Mesodermal cell (in vitro differentiated cells): ENCODE measurements at regions not wholly inside any gene's neighbourhood (a gene's known extent, or its start where the extent isn't known, plus 50 kb on each side); places are given as distances from the start of the nearest gene placed in this dataset.

ENCODE experiments used
- H3K27ac ChIP-seq: 2 replicates; pipeline ENCODE4 v1.7.0; 2013; ENCODE audit warnings: mild to moderate bottlenecking, low read depth, low read length, moderate library complexity; ENCODE audit not compliant: severe bottlenecking
- H3K36me3 ChIP-seq: 2 replicates; pipeline ENCODE4 v1.7.1; 2013; ENCODE audit warnings: mild to moderate bottlenecking, low read length, moderate library complexity; ENCODE audit not compliant: control insufficient read depth, insufficient read depth
- H3K4me1 ChIP-seq: one replicate; pipeline ENCODE4 v1.7.1; 2013; ENCODE audit warnings: mild to moderate bottlenecking, low read length; ENCODE audit not compliant: insufficient read depth, control insufficient read depth, poor library complexity, severe bottlenecking
- H3K4me3 ChIP-seq: 2 replicates; pipeline ENCODE4 v1.7.0; 2013; ENCODE audit warnings: low read length, control low read depth, mild to moderate bottlenecking; ENCODE audit not compliant: insufficient read depth, poor library complexity, severe bottlenecking; ENCODE audit errors: extremely low read depth
- H3K9me3 ChIP-seq: 2 replicates; pipeline ENCODE4 v1.7.1; 2013; ENCODE audit warnings: mild to moderate bottlenecking, low read length, moderate library complexity; ENCODE audit not compliant: control insufficient read depth
- WGBS, 2 experiments: methylation state at CpG; one replicate each; pipeline ENCODE4 v1.1.5; 2013; ENCODE audit warnings: missing lambda C conversion rate in 2 of 2; ENCODE audit not compliant: insufficient coverage in 2 of 2; 5-methylcytosine and 5-hydroxymethylcytosine counted together

DNA sequence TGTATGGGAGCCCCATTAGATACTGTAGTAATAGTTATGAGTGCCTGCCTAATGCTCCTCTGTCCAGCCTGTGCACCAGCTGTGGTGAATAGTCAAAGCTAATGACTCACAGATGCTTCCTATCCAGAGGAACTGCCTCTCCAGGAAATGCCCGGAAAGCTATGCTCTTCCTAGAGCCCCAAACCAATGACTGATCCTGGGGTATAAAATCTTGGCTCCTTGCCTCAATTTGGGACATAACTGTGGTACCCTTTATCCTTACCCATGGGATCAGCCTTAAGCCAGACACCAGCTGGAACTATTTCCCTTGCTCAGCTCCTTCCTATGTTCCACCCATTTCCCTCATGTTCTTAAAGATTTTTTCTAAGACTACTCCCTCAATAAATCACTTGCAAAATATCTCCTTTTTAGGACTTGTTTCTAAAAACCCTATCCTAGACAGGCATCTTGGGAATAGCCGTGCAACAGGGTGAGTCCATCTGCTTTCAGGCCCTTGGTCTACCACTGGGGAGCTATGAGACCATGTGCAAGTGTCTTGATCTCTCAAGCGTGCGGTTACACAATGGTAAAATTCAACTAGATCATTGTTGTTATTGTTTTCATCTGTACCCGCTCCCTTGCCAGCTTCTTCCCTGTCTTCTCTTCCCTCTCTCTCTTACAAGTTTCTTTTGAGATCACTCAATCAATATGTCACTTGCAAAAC is 283.7 kb downstream of the BTBD3 start:
- 88 to 93% methylated on average over 2 of the region's 5 CpGs for WGBS, 2 experiments

GRCh38 chr20:12203399-12203798 is 285.7 kb downstream of the BTBD3 start:
- Histone ChIP-seq H3K27ac (no peak overlapping the region), H3K4me3 (no peak overlapping the region), H3K9me3 (no peaks in the 10 kb centered on the region), H3K36me3 (no peaks in the 10 kb centered on the region), H3K4me1 (no peaks in the 10 kb centered on the region)

More for the DNA sequence above, 283.7 kb downstream of the BTBD3 start:
- Histone ChIP-seq H3K4me3 (no peak overlapping the region), H3K27ac (no peak overlapping the region), H3K9me3 (no peaks in the 10 kb centered on the region), H3K36me3 (no peaks in the 10 kb centered on the region), H3K4me1 (no peaks in the 10 kb centered on the region)

- no peaks in the 10 kb centered on the region for H3K36me3 ChIP-seq
- no CpG with 5 or more reads among the region's 1 CpG for WGBS, 2 experiments
- no peak overlapping the region for H3K4me3 ChIP-seq
- no peaks in the 10 kb centered on the region for H3K9me3 ChIP-seq
- H3K27ac ChIP-seq, result no peak overlapping the region
- H3K4me1 ChIP-seq, result no peaks in the 10 kb centered on the region
Observed at GRCh38 chr20:12203981-12204380, 286.3 kb downstream of the BTBD3 start.

GRCh38 chr20:12207875-12208274 is 290.2 kb downstream of the BTBD3 start:
- no peak overlapping the region for H3K27ac ChIP-seq
- H3K4me3 ChIP-seq, result no peak overlapping the region
- H3K4me1 ChIP-seq, result no peaks in the 10 kb centered on the region
- no peaks in the 10 kb centered on the region for H3K36me3 ChIP-seq
- WGBS, 2 experiments, result 33% methylated on average over 1 of the region's 1 CpG; no CpG with 5 or more reads in 1 of the 2 experiments
- H3K9me3 ChIP-seq, result no peaks in the 10 kb centered on the region

DNA sequence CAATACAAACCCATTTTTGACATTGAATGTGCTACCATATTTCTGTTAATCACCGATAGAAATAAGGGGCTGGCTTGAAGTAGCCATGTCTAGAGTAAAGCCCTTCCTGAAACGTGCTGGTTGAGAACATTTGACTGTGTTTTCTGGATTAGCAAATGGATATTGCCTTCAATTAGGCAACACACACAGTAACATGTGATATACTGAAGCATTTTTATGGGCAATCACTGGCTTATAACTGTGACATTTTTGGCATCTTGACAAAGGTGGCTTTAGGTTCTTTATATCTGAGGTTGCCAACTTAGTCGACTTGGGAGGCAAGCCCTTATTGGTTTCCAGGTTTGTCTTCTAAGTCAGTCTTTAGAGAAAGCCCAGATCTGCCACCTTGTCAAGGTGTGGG is 292.9 kb downstream of the BTBD3 start:
- no peaks in the 10 kb centered on the region for H3K4me1 ChIP-seq
- no peak overlapping the region for H3K27ac ChIP-seq
- H3K9me3 ChIP-seq, result no peaks in the 10 kb centered on the region
- H3K36me3 ChIP-seq, result no peaks in the 10 kb centered on the region
- 90 to 100% methylated on average over 1 to 3 of the region's 3 CpGs for WGBS, 2 experiments
- no peak overlapping the region for H3K4me3 ChIP-seq

- Histone ChIP-seq H3K4me3 (no peak overlapping the region), H3K36me3 (no peaks in the 10 kb centered on the region), H3K9me3 (no peaks in the 10 kb centered on the region), H3K4me1 (no peaks in the 10 kb centered on the region), H3K27ac (no peak overlapping the region)
- 94 to 100% methylated on average over 2 to 4 of the region's 4 CpGs for WGBS, 2 experiments
Observed at GRCh38 chr20:12211361-12211760, 293.7 kb downstream of the BTBD3 start.

DNA sequence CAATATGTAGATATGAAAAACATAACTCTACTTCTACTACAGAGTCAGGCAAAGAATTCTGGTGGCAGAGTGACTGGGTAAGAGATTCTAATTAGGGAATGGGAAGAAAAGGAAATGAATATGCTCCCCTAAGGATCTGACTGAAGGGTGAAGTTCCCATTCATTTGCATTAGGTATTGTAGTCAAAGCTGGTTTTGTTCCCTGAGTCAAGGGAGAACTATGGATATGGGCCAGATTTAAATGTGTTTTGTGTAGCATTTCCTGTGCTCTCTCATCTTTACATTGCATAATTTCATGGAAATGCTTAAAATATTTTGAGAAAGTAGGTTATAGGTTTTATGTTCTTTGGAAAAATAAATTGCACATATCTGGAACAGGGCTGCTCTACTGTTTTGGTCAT is 299.7 kb downstream of the BTBD3 start:
- Histone ChIP-seq H3K4me1 (no peaks in the 10 kb centered on the region), H3K27ac (no peak overlapping the region), H3K4me3 (no peak overlapping the region), H3K36me3 (no peaks in the 10 kb centered on the region), H3K9me3 (no peaks in the 10 kb centered on the region)

- WGBS, 2 experiments, result 100% methylated on average over 1 of the region's 2 CpGs; no CpG with 5 or more reads in 1 of the 2 experiments
- H3K36me3 ChIP-seq, result no peaks in the 10 kb centered on the region
- H3K9me3 ChIP-seq, result no peaks in the 10 kb centered on the region
- no peaks in the 10 kb centered on the region for H3K4me1 ChIP-seq
- H3K27ac ChIP-seq, result no peak overlapping the region
- H3K4me3 ChIP-seq, result no peak overlapping the region
Observed at GRCh38 chr20:12219798-12220197, 302.1 kb downstream of the BTBD3 start.

DNA sequence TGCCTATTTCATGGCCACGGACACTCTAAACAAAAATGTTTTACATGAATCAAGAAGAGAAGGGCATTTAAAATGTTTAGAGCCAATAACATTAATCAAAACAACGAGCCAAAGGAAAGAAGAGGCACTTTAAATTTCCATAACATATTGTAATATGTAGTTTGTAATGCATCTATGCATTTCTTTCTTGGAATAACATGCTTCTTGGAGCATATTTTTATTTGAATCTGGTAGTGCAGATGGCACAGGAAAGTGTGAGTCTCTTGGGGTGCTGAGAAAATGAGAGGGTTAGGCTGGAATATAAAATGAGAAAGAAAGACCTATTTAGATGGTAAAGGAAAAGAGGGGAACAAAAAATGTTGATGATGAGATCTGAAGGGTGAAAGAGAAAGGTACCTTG is 305.4 kb downstream of the BTBD3 start:
- H3K27ac ChIP-seq, result no peak overlapping the region
- H3K4me3 ChIP-seq, result no peak overlapping the region
- no peaks in the 10 kb centered on the region for H3K9me3 ChIP-seq
- H3K4me1 ChIP-seq, result no peaks in the 10 kb centered on the region
- no peaks in the 10 kb centered on the region for H3K36me3 ChIP-seq
- no CpG with 5 or more reads among the region's 2 CpGs for WGBS, 2 experiments

DNA sequence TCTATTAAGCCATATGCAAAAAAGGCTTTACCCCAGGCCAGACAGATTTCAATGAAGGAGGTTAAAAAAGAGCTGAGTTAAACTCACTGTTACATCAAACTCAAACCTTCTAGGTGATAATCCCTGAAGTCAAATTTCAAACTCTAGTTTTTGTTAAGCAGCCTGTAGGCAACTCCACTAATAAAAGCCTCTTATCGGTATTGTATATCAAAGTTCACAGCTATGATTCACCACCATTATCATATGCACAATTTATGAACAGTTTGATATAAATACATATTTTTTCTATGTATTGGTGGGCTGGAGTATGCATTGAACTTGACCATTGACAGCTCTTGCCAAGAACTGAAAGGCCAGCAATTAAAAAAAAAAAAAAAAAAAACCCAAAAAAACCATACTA is 308.2 kb downstream of the BTBD3 start:
- H3K9me3 ChIP-seq, result no peaks in the 10 kb centered on the region
- H3K36me3 ChIP-seq, result no peaks in the 10 kb centered on the region
- H3K4me1 ChIP-seq, result no peaks in the 10 kb centered on the region
- no peak overlapping the region for H3K27ac ChIP-seq
- WGBS, 2 experiments, result no CpG with 5 or more reads among the region's 1 CpG
- H3K4me3 ChIP-seq, result no peak overlapping the region

DNA sequence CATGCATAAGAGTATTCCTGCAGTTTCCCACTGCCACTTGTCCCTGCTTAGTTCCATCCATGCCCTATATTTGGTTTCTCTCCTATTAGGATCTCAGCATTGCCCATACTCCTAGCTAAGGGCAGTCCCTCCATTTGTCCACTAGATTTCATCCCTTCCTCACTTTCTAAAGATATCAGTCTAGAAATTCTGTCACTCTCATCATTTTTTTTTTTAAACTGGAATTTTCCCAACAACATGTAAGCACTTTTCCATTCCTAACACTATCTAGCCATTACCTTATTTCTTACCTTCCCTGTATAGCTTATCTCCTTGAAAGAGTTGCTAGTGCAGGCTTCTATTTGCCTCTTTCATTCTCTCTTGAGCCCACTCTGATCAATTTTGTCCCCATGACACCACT is 312.2 kb downstream of the BTBD3 start:
- H3K27ac ChIP-seq, result no peak overlapping the region
- no peak overlapping the region for H3K4me3 ChIP-seq
- H3K4me1 ChIP-seq, result no peaks in the 10 kb centered on the region
- no peaks in the 10 kb centered on the region for H3K36me3 ChIP-seq
- H3K9me3 ChIP-seq, result no peaks in the 10 kb centered on the region
